ENCODE measurements at regions not wholly inside any gene's neighbourhood (a gene's known extent, or its start where the extent isn't known, plus 50 kb on each side); places are given as distances from the start of the nearest gene placed in this dataset.

DNA sequence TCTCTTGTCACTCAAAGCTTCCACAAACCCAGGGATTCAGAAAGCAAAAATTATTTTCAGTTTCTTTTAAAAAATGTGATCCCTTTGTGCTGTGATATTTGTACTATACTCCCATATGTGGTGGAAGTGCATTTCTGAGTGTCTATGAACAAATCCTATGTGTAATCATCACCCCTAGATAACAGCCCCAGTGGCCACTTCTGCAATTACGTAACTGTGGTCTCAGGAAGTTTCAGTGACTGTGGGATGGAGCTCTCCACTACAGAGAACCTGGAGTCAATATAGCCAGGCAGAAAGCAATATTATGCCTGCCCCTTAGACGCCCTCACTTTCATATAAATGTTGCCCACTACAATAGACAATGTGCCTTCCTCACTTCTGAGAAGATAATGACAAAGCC is 1101.7 kb upstream of the GHITM start:
- no peak for DNase-seq (ENCODE audit: low read depth)

DNA sequence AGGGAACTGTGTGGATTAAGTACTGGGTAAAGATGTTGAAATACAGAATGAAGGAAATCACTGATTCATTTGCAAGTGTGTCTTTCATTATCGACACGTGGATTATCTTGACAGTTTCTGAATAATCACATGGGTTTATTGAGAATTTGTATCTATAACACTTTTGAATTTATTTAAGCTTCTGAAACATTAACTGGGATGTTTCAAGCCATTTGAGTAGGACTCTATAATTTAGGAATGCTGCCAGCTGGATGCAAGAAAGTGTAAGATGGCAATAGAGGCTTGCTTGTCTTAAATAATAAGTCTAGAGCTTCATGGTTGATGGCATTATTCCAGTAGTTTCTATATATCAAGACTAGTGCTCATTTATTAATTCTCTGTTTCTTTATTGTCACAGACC is 1100.7 kb upstream of the GHITM start:
- DNase-seq (ENCODE audit: low read depth), result no peak

DNA sequence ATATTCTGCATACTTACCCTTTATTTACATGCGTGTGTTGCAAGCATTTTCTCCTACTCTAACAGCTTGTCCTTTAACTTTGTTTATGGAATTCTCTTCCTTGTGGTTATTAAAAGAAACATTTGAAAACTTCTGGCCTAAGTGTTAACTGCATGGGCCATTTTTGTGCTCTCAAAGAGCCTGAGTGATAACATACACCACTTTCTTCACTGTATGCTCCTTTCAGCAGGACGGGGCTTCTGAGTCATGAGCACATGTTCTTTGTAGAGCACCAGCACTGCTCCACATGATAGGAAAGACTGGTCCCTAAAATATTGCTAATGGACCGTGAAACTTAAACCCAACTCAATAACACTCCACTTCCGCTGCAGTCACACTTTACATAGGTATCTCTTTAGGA is 1093.6 kb upstream of the GHITM start:
- no peak for DNase-seq (ENCODE audit: low read depth)

DNA sequence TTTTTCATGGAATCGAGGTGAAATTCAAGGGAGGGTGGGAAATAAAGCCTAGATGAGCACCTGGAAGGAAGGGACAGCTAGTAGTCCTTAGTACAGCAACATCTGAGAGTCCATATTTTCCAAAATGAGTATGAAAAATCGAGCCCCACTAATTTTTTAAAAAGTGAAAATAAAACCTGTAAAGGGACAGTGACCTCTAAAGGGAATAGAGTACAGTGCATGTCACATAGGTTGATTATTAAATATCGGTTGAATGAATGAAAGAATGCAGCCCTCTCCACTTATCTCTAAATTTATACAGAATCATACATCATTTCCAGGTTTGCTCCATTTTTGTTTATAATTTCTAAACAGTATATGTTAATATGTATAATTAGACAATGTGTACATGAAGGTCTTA is 1088.5 kb upstream of the GHITM start:
- no peak for DNase-seq (ENCODE audit: low read depth)

DNA sequence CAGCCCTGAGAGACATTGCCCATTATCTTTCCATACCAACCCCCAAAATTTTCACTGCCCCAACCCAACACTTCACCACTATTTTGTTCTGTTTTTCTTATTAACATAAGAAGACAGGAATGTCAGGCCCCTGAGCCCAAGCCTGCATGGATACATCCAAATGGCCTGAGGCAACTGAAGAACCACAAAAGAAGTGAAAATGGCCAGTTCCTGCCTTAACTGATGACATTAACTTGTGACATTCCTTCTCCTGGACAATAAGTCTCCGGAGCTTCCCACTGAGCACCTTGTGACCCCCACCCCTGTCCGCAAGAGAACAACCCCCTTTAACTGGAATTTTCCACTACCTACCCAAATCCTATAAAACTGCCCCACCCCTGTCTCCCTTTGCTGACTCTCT is 1076.4 kb upstream of the GHITM start:
- no peak for DNase-seq (ENCODE audit: low read depth)

DNA sequence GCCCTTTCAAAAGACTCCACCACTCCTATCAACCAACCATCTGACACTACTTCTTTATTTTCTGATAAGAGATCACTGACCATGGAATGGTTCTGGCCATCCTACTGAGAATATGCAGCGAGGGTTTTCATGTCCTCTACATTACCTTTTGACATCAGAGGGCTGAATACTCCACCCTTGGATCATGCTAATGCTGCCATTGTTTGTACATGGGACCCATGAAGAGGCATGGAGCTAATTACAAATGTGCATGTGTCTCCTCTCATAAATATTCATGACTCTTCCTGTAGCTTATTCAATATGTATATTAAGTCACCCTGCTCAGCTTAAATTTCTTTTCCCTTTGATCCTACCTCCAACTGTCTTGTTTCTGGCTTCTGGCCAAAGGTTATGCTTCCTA is 1065.8 kb upstream of the GHITM start:
- no peak for DNase-seq (ENCODE audit: low read depth)

DNA sequence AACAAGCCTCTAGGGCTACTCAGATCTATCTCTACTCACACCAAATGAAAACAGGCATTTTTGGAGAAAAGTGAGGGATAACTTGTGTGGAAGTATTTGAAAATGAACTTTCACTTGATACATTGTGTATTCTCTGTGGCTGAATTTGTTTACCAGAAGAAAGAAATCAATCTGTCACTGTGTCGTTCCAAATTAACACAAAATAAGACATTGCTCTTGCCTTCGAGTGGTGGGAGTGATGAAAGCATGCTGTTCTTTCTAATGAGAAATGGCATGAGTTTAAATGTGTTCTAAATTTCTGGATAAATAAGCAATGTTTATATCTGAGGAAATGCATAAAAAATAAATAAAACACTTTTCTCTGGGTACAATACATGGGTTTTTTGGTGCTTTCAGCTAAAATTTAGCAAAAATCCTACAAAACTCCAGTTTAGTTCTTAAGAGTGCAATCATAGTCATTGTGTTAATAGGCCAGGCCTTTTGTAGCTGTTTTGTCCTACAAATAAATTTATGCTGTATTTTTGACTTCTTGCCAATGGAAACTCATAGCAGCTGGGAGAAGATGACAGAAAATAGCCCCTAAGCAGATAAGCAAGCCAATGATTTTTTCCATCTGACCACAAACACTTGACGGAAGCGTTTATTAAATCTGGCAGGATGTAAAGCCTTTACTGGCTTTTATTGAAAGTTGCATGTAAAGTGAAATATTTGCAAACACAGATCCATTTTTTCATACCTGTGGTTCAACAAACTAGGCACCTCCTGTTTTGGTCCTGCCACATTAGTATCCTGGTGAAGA is 1064.1 kb upstream of the GHITM start:
- DNase-seq (ENCODE audit: low read depth), result no peak

DNA sequence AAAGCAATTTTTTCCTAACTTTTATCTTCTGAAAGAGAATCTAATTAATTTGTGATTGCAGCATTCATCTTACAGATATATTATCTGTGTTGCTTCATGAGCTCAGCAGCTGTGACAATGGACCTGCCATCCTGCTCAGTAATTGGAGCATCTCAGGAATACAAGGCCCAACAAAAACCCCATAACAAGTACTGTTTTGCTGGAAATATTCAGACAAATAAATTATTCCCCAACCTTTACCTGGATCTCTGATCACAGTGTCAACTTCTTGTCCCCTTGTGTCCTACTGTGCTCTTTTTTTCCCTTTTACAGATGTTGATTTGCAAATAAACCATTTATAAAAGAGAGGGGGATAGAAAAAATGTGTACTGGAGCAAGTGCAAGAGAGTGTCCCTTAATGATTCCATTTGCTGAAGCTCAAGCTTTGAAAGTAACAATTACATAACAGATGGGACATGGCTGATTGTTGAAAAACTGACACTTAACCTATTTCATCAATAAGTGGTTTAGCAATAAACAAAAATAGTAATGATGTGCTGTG is 1063.4 kb upstream of the GHITM start:
- DNase-seq (ENCODE audit: low read depth), result no peak

DNA sequence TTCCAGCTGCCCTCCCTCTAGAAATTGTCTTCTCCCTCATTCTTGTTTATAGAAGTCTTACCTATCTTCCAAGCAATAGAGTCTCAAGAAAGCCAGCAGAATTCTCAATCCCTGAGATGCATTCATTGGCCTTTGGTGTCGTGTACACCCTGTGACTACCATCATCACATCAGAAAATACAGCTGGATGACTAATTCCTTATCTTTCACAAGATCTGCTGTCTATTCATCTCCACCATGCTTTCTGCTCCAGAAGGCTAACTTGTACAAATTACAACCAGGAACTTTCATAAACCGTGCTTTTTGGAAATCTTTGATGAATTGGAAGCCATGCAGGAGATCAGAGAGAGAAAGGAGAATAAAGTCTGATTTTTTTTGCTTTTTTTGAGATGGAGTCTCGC is 1062.9 kb upstream of the GHITM start:
- DNase-seq (ENCODE audit: low read depth), result no peak

DNA sequence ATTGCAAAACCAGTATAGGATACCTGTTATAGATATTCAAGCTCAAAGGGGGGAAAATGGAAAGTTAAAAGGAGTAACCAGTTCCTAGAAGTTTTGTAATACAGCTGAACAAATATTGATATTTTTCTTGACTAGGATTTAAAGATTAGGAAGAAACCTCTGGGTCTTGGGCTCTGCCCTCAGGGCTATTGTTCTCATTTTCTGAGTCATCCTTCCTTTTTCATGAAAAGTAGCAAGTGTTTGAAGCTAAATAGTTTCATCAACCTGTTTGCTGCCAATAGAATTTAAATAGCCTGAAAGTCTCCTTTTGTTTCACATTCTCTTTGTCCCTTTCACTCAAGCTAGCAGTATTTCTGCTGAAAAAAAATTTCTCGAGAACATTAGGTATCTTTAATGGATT is 1061.1 kb upstream of the GHITM start:
- no peak for DNase-seq (ENCODE audit: low read depth)

DNA sequence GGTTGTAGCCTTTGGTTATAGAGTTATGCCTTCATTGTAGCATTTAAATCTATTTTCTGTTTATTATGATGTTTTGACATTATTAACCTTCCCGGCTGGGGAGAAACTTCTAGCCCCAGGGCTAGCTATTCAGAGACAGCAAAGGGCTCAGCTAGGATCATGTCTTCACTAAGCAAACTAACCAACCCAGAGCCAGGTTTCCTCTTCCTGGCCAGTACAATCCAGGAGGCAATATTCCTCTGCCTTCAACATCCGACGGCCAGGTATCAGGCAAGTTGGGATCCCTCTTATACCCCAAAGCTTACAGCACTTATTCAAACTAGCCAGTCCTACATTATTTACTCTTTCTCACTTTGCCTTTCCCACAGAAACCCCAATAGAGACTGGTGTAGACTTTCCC is 1060.7 kb upstream of the GHITM start:
- DNase-seq (ENCODE audit: low read depth), result no peak

DNA sequence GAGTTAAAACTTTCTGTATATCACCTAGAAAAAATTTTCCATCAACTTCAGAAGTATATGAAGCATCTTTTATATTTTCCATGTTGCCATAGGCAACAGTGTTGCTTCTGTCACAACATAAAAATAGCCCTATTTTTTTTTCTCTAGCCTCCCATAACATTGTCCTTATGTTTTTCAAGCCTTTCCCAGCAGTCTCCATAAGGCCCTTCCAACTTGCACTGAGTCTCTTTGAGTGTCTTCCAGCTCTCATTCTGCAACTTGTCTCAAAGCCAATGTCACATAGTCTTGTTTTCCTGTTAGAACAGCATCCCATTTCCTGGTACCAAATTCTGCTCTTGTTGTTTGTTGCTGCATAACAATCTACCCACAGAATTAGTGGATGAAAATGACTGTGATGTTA is 1055.5 kb upstream of the GHITM start:
- DNase-seq (ENCODE audit: low read depth), result no peak

DNA sequence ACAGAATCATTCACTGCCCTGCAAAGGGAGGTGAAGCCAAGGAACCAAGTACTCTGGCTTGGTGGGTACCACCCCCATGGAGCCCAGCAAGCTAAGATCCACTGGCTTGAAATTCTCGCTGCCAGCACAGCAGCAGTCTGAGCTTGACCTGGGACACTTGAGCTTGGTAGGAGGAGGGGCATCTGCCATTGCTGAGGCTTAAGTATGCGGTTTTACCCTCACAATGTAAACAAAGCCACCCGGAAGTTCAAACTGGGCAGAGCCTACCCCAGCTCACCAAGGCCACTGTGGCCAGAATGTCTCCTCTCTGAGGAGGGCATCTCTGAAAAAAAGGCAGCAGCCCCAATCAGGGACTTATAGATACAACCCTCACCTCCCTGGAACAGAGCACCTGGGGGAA is 1050.0 kb upstream of the GHITM start:
- DNase-seq (ENCODE audit: low read depth), result no peak

DNA sequence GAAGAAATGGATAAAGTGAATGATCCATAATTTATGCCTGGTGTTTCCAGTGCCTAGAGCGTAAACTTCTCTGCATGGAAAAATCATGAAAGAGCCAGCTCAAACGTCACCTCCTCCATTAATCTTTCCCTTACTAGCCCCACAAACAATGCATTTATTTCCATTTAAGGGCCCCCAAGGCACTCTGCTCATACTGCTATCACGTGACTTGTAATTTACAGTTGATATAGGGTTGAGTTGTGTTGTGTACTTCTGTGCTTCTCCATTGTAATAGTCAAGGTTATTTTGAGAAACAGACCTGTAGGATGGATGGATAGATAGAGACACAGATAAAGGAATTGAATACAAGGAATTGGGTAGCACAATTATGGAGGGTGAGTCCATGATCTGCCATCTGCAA is 1034.7 kb upstream of the GHITM start:
- DNase-seq (ENCODE audit: low read depth), result no peak

DNA sequence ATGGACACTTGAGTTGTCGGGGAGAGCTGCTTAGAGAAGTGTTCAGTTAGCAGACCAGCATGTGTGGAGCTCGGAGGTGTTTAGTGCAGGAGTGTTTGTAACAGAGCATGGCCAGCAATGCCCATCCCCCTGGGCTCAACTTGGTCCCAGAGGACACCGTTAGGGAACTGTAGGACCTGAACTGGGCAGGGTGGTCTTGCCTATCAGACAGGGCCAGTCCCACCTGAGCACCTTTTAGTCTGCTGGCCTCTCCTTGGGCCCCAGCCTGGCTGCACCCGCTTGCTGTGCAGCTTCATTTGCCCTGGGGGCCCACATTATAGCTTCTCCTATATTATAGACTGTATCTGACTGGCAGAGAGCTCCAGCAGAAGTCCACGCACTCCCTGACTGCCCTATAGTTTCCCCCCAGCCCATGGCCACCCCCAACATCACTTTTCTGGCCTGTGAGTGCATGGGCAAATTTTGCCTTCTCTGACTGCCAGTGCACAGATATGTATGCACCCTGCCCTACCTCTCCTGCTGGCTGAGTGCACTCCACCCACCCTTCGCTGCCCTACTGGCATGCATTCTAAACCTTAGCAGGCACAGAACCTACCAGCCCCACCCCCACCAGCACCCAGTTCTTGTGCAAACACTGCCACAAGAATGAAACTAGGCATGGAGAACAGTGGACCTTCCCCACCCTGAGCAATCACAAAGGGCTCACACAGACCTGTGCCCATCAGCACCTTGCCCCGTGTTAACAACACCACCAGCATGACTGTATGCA is 1030.6 kb upstream of the GHITM start:
- no peak for DNase-seq (ENCODE audit: low read depth)

DNA sequence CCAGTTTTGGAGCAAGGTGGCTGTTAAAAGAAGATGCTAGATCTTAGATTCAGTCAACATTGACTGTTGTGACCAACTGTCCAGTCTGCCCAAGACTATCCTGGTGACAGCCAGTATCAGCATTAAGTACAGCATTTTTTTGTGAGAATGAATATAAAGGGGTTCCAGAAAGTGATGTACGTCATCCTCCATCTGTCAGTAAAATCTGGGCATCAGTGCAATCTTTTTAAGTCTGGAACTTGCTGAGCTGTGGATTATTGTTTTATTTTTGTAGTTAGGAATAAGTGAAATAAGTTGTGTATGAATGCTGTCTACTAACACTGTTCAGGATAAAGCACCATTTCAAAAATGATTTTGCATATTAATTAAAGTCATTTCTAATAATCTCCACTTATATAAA is 1020.0 kb upstream of the GHITM start:
- no peak for DNase-seq (ENCODE audit: low read depth)

DNA sequence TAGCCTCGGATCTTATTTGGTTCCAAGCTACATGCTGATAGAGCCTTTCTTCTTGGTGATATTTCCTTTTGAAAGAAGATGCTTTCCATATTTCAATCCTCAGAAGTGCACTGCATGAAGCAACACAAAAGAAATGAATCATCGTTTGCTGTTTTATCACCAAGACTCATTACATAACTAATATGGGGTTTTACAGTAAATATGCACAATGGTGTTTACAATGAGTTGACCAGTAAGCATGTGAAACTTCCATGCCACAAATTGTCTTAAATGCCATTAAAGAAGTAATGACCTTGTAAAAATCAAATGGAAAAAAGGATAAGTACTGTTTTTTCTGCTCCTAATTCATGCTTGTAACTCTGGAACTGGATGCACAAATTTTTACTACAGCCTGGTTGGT is 1017.0 kb upstream of the GHITM start:
- DNase-seq (ENCODE audit: low read depth), result no peak

DNA sequence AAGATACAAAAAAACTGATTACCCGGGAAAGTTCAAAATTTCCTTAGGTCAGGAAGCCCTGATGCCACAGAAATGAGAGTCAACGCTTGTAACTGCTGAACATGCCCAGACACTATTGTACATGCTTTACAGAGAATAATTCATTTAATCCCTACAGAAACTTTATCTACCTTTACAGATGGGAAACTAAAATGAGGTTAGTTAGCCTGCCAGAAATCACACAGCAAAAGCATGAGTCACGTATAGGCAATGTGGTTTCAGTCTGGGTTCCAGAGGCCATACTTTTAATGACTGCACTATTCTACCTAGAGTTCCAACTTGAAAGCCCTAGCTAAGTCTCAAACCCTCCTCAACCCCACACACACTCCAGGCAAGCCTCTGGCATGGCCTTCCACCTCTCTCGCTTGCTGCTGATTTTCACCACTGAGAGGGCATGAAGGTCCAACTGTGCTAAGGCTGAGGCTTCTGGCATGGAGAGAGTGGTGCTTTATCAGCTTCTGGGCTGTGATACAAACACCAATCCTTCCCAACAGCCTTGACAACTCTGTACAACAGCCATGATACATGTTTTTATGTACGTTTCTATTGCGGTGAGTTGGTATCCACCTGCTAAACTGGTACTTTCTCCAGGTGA is 1011.2 kb upstream of the GHITM start:
- no peak for DNase-seq (ENCODE audit: low read depth)

DNA sequence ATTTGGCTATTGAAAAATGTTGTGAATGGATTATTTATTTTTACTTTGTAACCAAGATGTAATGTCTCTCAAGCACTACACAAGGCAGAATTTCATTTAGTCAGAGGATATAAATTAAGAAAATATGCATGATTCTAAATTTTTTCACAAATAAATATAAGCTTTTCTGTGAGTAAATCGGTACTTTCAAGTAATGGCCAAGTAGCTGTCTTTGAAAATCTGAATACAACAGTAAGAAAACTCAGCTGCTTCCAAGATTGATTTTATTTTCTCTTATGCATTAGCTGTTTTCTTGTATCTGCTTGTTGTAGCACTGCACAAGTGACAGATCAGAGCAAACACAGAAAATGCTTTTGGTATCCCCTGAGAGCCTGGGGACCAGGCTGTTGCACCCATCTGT is 998.5 kb upstream of the GHITM start:
- DNase-seq (ENCODE audit: low read depth), result no peak

DNA sequence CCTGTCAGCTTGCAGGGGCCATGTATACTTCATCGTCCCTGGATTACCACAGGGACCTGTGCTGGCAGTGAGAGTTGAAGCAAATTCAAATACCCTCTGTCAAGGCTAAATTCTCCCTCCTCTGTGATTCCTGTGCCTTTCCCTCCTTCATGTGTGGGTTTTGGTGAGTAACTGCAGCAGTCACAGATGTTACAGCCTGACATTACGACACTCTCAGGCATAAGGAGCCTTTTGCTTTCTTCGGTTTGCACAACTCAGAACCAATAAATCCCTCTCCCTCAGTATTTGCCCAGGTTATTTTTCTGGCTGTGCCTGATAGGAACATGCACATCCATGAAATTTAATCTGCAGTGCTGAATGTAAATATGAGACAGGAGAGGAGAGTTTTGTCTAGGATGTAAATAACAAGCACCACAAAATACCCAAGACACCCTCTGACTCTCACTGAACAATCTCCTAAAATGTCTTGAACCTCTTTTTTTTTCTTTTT is 997.2 kb upstream of the GHITM start:
- DNase-seq (ENCODE audit: low read depth), result no peak

DNA sequence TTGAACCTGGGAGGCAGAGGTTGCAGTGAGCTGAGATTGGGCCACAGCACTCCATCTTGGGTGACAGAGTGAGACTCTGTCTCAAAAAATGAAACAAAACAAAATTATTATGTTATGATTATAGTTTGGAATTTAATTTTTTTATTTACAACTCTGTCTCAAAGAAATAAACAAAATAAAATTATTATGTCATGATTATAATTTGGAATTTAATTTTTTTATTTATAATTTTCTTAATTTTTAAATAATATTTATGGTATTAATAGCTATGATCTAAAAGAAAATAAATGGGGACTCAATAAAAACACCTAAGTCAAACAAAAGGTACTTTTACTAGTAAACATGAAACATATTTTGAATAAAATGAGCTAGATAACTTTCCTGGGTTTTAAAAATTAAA is 994.8 kb upstream of the GHITM start:
- DNase-seq (ENCODE audit: low read depth), result no peak

DNA sequence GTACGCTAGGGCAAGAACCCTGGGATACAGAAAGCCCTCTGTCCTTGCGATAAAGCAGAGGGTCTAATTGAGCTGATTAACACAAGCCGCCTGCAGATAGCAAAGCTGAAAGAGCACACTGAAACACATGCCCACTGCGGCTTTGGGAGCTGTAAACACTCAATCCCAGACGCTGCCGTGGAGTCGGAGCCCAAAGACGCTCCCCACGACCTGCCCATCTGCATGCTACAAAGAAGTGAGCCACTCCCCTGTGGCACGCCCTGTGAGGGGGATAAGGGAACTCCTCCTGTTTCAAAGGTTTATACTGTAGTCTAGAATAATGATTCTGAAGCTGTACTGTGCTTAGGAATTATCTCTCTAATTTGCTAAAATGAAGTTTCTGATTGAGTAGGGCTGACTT is 985.6 kb upstream of the GHITM start:
- DNase-seq (ENCODE audit: low read depth), result no peak

DNA sequence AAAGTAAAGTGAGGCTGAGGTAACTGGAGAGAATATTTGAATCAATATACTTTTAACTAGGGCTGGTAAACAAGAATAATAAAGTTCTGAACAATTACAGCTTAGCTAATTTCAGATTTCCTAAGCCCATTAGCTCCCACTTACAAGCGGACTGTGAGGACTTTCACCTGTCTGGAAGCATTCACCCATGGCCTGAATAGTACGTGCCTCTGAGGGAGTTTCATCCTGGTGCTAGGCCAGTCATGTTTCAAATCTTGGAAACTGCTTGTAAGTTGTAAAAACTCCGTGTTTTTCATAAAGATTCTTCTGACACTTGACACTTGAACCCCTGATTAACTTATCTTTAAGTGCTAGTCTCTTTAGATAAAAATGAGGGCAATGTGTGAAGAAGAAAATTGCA is 975.2 kb upstream of the GHITM start:
- DNase-seq (ENCODE audit: low read depth), result no peak
